ENCODE measurements at regions not wholly inside any gene's neighbourhood (a gene's known extent, or its start where the extent isn't known, plus 50 kb on each side); places are given as distances from the start of the nearest gene placed in this dataset.

GRCh38 chr7:84841809-84842208, 345.0 kb downstream of the SEMA3D start:
- H3K27me3 ChIP-seq: no peaks in the 10 kb centered on the region
- H3K9me3 ChIP-seq: no peaks in the 10 kb centered on the region
- intact Hi-C loops (cut with DNase I; ENCODE audit: low total_unique reads): no loop called here
- no peaks in the 10 kb centered on the region for H3K4me1 ChIP-seq
- TF ChIP-seq POLR2A (IDR thresholded peaks at IDR 0.05): no peak
- TF ChIP-seq, protein P1, sequence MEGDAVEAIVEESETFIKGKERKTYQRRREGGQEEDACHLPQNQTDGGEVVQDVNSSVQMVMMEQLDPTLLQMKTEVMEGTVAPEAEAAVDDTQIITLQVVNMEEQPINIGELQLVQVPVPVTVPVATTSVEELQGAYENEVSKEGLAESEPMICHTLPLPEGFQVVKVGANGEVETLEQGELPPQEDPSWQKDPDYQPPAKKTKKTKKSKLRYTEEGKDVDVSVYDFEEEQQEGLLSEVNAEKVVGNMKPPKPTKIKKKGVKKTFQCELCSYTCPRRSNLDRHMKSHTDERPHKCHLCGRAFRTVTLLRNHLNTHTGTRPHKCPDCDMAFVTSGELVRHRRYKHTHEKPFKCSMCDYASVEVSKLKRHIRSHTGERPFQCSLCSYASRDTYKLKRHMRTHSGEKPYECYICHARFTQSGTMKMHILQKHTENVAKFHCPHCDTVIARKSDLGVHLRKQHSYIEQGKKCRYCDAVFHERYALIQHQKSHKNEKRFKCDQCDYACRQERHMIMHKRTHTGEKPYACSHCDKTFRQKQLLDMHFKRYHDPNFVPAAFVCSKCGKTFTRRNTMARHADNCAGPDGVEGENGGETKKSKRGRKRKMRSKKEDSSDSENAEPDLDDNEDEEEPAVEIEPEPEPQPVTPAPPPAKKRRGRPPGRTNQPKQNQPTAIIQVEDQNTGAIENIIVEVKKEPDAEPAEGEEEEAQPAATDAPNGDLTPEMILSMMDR (IDR thresholded peaks at IDR 0.05): no peak
- WGBS, 2 donors: 87 to 93% methylated on average over 3 of the region's 3 CpGs
- no peak for DNase-seq
- H3K36me3 ChIP-seq (ENCODE audit: low read depth, missing control alignments): no peaks in the 10 kb centered on the region
- no peak overlapping the region for H3K4me3 ChIP-seq
- no peak overlapping the region for H3K27ac ChIP-seq

DNA sequence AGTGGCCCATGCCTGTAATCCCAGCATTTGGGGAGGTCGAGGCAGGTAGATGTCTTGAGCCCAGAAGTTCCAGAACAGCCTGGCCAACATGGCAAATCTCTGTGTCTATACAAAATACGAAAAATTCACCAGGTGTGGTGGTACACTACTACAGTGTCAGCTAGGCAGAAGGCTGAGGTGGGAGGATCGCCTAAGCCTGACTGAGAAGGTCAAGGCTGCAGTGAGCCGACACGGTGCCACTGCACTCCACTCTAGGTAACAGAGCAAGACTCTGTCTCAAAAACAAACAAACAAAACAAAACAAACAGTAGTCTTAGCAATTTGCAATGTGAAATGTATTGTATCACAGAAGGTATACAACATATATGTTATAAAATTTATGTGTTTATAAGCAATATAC, 348.0 kb downstream of the SEMA3D start:
- Histone ChIP-seq H3K4me1 (no peaks in the 10 kb centered on the region), H3K9me3 (no peaks in the 10 kb centered on the region), H3K4me3 (no peak overlapping the region), H3K27ac (no peak overlapping the region), H3K36me3 (ENCODE audit: low read depth, missing control alignments) (no peaks in the 10 kb centered on the region), H3K27me3 (no peaks in the 10 kb centered on the region)
- WGBS, 2 donors: 67 to 80% methylated on average over 5 of the region's 5 CpGs
- TF ChIP-seq, protein P1 (IDR thresholded peaks at IDR 0.05): no peak
- TF ChIP-seq POLR2A (IDR thresholded peaks at IDR 0.05): no peak
- no peak for DNase-seq
- intact Hi-C loops (cut with DNase I; ENCODE audit: low total_unique reads): no loop called here

DNA sequence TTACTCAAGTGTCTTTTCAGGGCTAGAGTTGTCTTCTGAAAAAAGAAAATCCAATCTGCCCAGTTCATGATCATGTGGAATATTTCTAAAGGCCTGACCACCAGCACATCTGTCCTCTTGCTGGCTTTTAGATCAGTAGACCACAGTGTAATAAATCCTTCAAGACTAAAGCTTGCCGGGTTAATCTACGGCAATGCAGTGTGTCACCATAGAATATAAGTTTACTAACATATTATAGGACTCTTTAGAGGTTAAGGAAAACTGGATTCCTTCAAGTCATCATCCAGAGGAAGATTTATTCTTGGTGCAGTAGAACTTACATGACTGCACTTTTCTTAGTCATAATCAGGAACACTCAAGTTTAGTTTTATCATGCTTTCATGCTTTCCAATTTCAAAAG, 349.5 kb downstream of the SEMA3D start:
- no peak for DNase-seq
- Histone ChIP-seq H3K36me3 (ENCODE audit: low read depth, missing control alignments) (no peaks in the 10 kb centered on the region), H3K9me3 (no peaks in the 10 kb centered on the region), H3K4me3 (no peak overlapping the region), H3K4me1 (no peaks in the 10 kb centered on the region), H3K27me3 (no peaks in the 10 kb centered on the region), H3K27ac (no peak overlapping the region)
- 60 to 69% methylated on average over 2 of the region's 2 CpGs for WGBS, 2 donors
- TF ChIP-seq POLR2A (IDR thresholded peaks at IDR 0.05): no peak
- TF ChIP-seq, protein P1 (IDR thresholded peaks at IDR 0.05): no peak
- intact Hi-C loops (cut with DNase I; ENCODE audit: low total_unique reads): no loop called here

DNA sequence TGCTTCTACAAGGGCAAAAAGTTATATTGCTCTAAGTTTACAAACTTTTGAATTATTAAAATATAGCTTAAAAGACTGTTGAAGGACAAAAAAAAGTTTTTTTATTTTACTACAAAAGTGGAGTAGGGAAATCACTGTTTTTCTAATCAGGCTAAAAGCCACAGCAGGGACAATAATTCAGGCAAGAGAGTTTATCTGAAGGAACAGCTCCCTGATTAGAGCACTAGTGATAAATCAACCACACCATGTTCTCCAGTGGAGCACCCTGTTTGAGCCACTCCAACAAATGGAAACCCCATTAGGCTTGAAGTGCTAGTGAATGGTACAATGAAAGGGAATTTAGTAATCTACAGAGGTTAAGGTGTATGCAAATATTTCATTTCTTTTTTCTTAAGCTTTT, 357.1 kb downstream of the SEMA3D start:
- DNase-seq: no peak
- Histone ChIP-seq H3K27me3 (no peaks in the 10 kb centered on the region), H3K27ac (no peak overlapping the region), H3K9me3 (no peaks in the 10 kb centered on the region), H3K36me3 (ENCODE audit: low read depth, missing control alignments) (no peaks in the 10 kb centered on the region), H3K4me3 (no peak overlapping the region), H3K4me1 (no peaks in the 10 kb centered on the region)
- TF ChIP-seq POLR2A (IDR thresholded peaks at IDR 0.05): no peak
- TF ChIP-seq, protein P1 (IDR thresholded peaks at IDR 0.05): no peak
- intact Hi-C loops (cut with DNase I; ENCODE audit: low total_unique reads): no loop called here

DNA sequence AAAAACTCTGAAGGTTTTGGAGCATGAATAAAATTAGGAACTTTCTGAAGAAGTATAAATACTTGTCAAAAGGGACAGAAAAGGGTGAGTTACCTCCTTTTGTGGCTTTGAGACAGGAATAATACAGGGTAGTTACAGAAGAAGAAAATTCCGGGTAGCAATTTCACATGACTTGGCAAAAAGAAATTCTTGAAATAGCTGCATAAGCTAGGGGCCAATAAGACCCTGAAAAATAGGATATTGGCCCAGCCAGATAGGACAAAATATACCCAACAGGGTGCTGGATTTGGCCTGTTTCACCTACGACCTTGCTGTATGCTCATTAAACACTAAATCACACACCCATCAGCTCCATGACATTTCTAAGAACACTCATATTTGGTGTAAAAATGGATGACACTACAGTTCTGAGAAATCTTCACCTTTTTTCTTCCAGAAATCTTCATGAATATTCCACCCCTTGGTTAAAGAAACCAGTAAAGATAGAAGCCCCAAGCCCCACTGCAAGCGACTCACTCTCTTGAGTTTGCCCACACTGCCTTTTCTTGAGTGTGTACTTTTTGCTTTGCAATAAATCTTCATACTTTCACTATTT, 362.7 kb downstream of the SEMA3D start:
- 74 to 86% methylated on average over 3 of the region's 3 CpGs for WGBS, 2 donors
- no peaks in the 10 kb centered on the region for H3K36me3 ChIP-seq (ENCODE audit: low read depth, missing control alignments)
- no peak for TF ChIP-seq POLR2A (IDR thresholded peaks at IDR 0.05)
- TF ChIP-seq, protein P1 (IDR thresholded peaks at IDR 0.05): no peak
- intact Hi-C loops (cut with DNase I; ENCODE audit: low total_unique reads): no loop called here
- no peak for DNase-seq
- no peaks in the 10 kb centered on the region for H3K4me1 ChIP-seq
- H3K27ac ChIP-seq: no peak overlapping the region
- H3K9me3 ChIP-seq: no peaks in the 10 kb centered on the region
- H3K4me3 ChIP-seq: no peak overlapping the region
- no peaks in the 10 kb centered on the region for H3K27me3 ChIP-seq
